HFFc6 (cell line): ENCODE measurements at regions not wholly inside any gene's neighbourhood (a gene's known extent, or its start where the extent isn't known, plus 50 kb on each side); places are given as distances from the start of the nearest gene placed in this dataset.

Source experiments
- DNase-seq: peaks from one replicate; pipeline ENCODE4 v3.0.0-alpha.2; 2018
- H3K27ac Mint-ChIP-seq: 2 replicates; pipeline ENCODE4 v1.8.0; 2020; ENCODE audit warnings: mild to moderate bottlenecking, mixed read lengths
- H3K27me3 Mint-ChIP-seq: 2 replicates; pipeline ENCODE4 v1.8.0; 2021; ENCODE audit warnings: mild to moderate bottlenecking, moderate library complexity, mixed read lengths; ENCODE audit not compliant: insufficient read depth
- H3K36me3 Mint-ChIP-seq: 2 replicates; pipeline ENCODE4 v1.8.0; 2021; ENCODE audit warnings: low read depth, mixed read lengths
- H3K4me1 Mint-ChIP-seq: 2 replicates; pipeline ENCODE4 v1.8.0; 2020; ENCODE audit warnings: low read depth, mixed read lengths
- H3K4me3 Mint-ChIP-seq: 2 replicates; pipeline ENCODE4 v1.8.0; 2020; ENCODE audit warnings: mild to moderate bottlenecking, moderate library complexity, mixed read lengths
- H3K9me3 Mint-ChIP-seq: 2 replicates; pipeline ENCODE4 v1.8.0; 2020; ENCODE audit warnings: mild to moderate bottlenecking, mixed read lengths
- TF ChIP-seq, protein P1 (sequence below): fragments of 200-600 bp; sonication (generic); IDR thresholded peaks from 2 replicates; pipeline ENCODE4 v1.5.0; 2021; ENCODE audit warnings: antibody characterized with exemption, mild to moderate bottlenecking

DNA sequence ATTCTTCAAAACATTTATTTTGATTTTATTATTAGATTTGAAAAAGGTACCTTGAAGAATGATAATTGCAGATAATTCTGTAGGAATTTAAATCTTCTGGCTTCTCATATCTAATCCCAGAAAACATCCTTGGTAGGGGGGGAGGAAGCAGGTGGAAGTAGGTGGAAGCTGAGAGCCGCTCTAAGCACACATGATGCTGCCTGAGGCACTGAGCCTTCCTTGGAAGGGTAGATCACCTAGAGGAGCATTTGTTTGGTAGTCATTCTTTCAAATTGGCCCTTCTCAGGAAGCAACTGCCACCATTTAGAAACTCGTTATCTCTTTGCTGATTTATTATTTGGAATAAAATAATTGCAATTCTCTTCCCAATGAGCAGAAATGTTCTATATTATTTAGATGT, 623.3 kb downstream of the CD109 start:
- TF ChIP-seq, protein P1, sequence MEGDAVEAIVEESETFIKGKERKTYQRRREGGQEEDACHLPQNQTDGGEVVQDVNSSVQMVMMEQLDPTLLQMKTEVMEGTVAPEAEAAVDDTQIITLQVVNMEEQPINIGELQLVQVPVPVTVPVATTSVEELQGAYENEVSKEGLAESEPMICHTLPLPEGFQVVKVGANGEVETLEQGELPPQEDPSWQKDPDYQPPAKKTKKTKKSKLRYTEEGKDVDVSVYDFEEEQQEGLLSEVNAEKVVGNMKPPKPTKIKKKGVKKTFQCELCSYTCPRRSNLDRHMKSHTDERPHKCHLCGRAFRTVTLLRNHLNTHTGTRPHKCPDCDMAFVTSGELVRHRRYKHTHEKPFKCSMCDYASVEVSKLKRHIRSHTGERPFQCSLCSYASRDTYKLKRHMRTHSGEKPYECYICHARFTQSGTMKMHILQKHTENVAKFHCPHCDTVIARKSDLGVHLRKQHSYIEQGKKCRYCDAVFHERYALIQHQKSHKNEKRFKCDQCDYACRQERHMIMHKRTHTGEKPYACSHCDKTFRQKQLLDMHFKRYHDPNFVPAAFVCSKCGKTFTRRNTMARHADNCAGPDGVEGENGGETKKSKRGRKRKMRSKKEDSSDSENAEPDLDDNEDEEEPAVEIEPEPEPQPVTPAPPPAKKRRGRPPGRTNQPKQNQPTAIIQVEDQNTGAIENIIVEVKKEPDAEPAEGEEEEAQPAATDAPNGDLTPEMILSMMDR = no peak
- DNase-seq = no peak
- Mint-ChIP-seq H3K27ac (no peak overlapping the region), H3K27me3 (no peaks in the 10 kb centered on the region; the same call in 1 of the 2 replicates), H3K4me1 (no peaks in the 10 kb centered on the region), H3K4me3 (no peak overlapping the region), H3K9me3 (no peaks in the 10 kb centered on the region), H3K36me3 (no peaks in the 10 kb centered on the region)

DNA sequence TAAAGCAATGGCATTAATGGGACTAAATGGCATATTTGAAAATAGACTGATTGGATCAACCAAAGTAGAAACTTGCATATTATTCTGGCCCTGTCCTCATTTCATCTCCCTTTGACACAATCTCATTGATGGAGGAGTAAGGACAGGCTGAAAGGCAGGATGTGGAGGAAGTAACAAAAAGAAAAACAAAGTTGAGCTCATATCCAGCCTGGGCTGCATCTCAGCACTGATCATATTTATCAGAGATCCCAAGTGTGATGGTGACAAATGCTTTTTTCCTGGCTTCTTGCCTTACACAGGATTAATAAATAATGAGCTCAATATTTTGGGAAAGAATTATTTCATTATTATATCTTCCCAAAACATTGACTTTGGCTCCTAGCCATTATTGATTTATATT, 622.7 kb downstream of the CD109 start:
- Mint-ChIP-seq H3K36me3 (no peaks in the 10 kb centered on the region), H3K4me1 (no peaks in the 10 kb centered on the region), H3K4me3 (no peak overlapping the region), H3K27ac (no peak overlapping the region), H3K9me3 (no peaks in the 10 kb centered on the region), H3K27me3 (no peaks in the 10 kb centered on the region; the same call in 1 of the 2 replicates)
- DNase-seq = no peak
- TF ChIP-seq, protein P1 = no peak

DNA sequence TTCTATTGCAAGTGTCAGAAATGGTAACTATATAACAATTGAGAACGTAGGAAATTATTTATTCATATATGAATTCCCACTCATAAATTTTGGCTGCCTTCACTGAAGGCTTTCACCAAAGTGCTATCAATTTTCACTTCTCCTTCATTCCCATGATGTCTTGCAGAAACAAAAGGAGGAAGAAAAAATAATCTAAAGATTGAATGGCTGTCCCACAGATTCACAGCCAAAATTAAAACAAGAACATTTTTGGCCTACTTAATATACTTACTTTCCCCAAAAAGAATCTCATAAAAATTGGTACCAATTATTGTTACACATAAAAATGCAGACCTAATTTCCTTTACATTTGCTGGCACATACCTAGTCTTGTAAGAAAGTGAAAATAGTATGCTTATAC, 616.1 kb downstream of the CD109 start:
- H3K4me1 Mint-ChIP-seq = no peaks in the 10 kb centered on the region

DNA sequence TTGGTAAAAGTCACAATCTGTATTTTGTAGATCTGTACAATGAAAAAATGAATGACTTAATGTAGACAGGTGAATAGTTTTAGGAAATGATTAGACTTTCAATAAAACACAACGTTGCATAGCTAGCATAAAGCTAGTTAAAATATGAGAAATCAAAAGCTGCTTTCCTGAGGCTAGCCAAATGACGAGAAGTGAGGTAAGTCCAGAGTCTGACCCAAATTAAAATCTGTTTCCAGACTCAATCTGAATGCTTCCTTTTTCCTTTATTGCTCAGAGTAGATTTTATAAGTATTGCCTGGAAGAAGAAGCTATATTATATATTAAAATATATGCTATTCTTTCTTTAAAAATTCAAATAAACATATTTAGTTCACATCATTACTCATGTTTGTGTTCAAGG, 615.4 kb downstream of the CD109 start:
- Mint-ChIP-seq H3K36me3 (no peaks in the 10 kb centered on the region), H3K4me3 (no peak overlapping the region), H3K4me1 (no peaks in the 10 kb centered on the region), H3K27ac (no peak overlapping the region), H3K27me3 (peaks cover 4% of the 10 kb centered on the region), H3K9me3 (no peaks in the 10 kb centered on the region)
- DNase-seq = no peak
- TF ChIP-seq, protein P1 = no peak

More for the DNA sequence above, 616.1 kb downstream of the CD109 start:
- peaks cover 4% of the 10 kb centered on the region for H3K27me3 Mint-ChIP-seq
- DNase-seq = no peak
- H3K27ac Mint-ChIP-seq = no peak overlapping the region
- no peaks in the 10 kb centered on the region for H3K36me3 Mint-ChIP-seq
- no peaks in the 10 kb centered on the region for H3K9me3 Mint-ChIP-seq
- TF ChIP-seq, protein P1 = no peak
- H3K4me3 Mint-ChIP-seq = no peak overlapping the region

DNA sequence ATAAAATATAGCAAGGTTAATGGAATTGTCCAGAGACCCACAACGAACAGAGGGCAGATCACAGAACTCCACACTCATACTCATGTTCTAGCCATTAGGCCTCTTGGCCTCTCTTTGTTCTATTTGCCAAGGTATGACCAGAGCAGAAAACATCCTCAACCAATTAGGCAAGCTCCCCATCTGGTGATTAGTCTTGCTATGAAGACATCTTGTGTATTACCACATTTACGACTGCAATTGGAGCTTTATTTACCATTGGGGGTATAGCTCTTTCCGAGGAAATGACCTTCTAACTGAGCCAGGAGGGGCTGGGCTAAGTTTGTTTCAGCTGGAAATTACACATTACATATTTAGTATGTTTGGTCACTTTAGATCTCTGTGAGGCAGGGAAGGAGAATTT, 593.9 kb downstream of the CD109 start:
- TF ChIP-seq, protein P1 = no peak
- peak; percentile 40 for DNase-seq
- Mint-ChIP-seq H3K9me3 (no peaks in the 10 kb centered on the region), H3K36me3 (no peaks in the 10 kb centered on the region), H3K27ac (no peak overlapping the region), H3K27me3 (no peaks in the 10 kb centered on the region; the same call in 1 of the 2 replicates), H3K4me1 (peaks cover 6% of the 10 kb centered on the region; the same call in 1 of the 2 replicates), H3K4me3 (no peak overlapping the region)

DNA sequence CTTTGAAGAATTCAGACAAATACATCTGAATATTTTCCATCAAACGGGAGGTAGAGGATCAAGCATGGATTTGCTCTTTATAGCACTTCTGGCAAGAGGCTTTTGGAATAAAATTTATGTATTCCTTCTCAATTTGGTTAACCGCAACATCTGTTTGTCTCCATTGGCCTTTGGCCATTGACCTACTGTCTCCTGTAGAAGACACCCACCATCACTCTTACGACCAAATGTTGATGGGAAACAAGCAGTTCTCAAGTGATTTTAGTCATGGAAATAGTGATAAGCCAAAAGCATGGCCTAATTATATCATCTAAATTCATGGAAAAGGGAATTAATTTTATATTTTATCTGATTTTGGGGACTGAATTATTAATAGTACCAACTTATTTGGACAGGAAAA, 591.9 kb downstream of the CD109 start:
- TF ChIP-seq, protein P1 = no peak
- no peaks in the 10 kb centered on the region; the same call in 1 of the 2 replicates for H3K27me3 Mint-ChIP-seq
- H3K4me1 Mint-ChIP-seq = peaks cover 6% of the 10 kb centered on the region; the same call in 1 of the 2 replicates
- DNase-seq = no peak
- H3K27ac Mint-ChIP-seq = no peak overlapping the region
- H3K9me3 Mint-ChIP-seq = no peaks in the 10 kb centered on the region
- H3K36me3 Mint-ChIP-seq = no peaks in the 10 kb centered on the region
- no peak overlapping the region for H3K4me3 Mint-ChIP-seq
